ENCODE measurements at regions not wholly inside any gene's neighbourhood (a gene's known extent, or its start where the extent isn't known, plus 50 kb on each side); places are given as distances from the start of the nearest gene placed in this dataset.
"Not testable (repeated sequence)": the region's sequence is repeated elsewhere in the genome, so short reads cannot be mapped to it uniquely, and the experiment has no call there.

DNA sequence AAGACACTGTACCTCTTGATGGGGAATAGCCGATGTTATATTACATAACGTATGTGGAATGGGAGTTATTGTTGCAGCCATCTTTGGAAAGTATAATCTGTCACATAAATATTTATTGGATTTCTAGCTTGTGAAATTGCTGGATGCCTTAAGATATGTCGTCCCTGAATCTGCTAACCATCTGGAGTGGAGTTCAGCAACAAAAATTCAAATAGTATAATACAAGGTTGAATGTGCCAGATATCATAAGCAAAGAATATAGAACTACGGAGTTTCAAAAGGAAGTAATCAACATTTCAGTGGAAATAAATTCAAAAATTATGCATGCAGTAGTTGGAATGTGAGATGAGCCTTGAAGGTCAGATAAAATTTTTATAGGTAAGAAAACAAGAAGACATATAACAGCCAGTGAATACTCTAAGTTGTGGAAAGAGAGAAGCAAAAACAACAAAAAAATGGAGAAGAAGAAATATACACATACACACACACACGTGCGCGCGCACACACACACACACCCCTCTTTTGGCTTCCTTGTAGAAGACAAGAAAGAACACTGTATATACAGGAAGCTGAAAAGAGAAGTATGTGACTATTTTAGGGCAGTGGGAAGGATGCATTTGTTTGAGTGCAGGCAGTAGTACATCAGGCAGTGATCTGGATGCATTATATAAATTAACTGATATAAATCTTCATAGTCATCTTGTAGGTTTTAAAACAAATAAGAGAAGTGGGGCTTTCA, 516.7 kb downstream of the KCNT2 start:
- DNase-seq (ENCODE audit: extremely low read depth, low read depth) = no peak

DNA sequence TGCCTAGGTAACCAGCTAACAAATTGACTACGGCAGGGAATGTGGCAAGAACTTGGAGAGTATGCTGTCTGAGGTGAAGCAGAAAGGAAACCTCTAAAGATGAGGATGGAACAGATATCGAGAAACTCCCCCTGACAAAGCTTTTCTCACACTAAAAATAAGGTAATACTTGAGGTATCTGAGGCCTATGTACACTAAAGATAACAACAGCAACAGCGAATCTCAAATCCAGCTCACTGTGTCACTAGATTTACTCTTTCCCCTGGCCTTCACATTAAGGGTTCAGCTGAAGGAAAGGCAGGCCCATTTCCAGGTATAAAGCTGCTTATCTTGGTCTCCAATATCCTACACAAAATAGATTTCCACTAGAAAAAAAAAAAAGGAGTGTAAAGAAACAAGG, 518.0 kb downstream of the KCNT2 start:
- DNase-seq (ENCODE audit: extremely low read depth, low read depth) = no peak

DNA sequence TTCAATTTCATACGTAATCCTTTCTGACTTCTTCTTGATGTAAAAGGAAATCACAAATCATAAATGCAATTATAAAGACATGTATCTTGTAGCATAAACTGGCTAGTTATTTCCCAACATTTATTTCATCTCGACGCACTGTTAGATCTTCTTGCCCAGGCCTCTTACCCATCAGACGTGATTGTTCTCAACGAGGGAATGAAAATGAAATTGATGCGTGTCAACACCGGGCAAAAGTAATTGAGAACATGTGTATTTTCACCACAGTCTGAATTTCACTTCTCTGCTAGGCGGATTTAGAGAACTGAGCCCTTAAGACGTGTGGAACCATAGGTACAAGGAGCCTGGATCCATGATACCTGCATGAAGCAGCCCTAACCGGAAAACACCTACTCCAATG, 519.7 kb downstream of the KCNT2 start:
- DNase-seq (ENCODE audit: extremely low read depth, low read depth) = no peak

DNA sequence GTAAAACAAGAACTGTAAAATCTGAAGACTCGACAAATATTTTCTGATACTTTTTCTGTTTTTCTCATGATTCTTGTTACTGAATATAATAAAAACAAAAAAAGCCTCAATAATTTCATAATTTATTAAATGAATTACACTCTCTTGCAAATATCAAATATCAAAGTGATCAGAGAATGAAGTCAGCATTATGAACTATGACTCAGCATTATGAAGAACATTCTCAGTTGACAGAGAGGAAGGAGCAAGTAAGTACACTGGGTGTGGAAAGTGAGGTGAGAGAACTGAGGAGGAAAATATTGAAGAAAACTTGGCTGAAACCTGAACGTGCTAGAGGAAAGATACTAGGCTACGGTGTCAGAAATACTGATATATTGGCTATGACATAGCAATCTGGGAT, 529.5 kb downstream of the KCNT2 start:
- DNase-seq (ENCODE audit: extremely low read depth, low read depth) = peak; percentile 76

DNA sequence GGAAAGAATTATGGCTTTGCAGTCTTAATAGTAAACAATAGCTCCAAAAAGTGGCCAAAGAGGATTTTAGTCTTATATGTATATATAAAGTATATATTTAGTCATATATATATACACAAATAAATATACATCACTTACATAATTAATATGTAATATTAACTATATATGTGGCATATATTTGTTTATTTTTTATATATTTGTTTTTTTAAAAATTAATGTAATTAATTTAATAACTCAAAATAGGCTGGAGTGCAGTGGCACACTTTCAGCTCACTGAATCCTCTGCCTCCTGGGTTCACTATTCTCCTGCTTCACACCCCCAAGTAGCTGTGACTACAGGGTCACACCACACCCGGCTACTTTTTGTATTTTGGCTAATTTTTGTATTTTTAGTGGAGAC, 532.6 kb downstream of the KCNT2 start:
- DNase-seq (ENCODE audit: extremely low read depth, low read depth) = no peak

DNA sequence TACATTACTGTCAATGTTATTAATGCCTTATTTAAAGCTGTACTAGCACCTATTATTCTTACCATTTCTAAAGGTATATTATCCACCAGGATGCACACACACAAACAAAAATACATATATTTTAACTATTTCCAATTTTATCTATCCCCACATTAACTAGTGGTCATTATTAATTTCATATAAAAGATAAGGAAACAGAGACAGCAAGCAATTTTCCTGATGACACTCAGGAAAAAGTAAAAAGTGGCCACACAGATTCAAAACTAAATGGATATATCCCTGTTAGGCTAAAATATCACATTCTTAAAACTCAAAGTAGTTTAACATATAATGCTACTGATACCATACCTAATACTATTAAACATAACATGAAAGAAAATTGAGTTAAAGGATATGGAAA, 534.1 kb downstream of the KCNT2 start:
- DNase-seq (ENCODE audit: extremely low read depth, low read depth) = no peak

DNA sequence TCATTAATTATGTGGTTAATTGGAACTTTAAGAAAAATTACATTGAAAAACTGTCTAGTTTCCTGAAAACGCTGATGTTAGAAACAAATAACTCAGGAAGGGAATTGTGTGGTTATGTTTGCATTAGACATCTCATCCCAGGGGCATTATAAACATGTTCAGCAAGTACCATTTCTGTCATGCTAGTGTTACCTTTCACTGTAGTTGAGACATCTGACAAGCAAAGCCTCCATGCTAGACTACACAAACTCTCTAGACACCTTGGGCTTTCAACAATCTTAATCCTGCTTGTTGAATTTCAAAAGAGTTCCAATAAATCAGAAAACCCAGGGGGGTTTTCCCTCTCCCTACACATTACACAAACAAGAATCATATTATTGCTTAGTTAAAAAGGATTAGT, 536.8 kb downstream of the KCNT2 start:
- DNase-seq (ENCODE audit: extremely low read depth, low read depth) = peak; percentile 85

DNA sequence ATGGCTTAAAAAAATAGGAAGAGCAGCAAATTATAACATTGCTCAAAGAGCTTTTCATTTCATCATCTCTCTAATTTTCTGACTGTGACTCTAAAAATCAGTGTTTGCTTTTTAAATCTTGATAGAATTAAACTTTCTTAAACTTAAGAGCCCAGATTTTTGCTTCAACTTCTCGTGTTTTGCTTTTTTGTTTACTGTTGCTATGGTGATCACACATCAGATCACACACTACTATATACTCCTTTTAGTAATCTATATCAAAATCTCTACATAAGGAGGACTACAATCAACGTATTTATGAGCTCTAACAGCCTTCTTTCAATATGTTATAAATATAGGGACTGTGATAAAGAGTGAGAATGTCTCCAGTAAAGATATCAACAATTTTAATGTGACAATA, 537.3 kb downstream of the KCNT2 start:
- DNase-seq (ENCODE audit: extremely low read depth, low read depth) = peak; percentile 21

DNA sequence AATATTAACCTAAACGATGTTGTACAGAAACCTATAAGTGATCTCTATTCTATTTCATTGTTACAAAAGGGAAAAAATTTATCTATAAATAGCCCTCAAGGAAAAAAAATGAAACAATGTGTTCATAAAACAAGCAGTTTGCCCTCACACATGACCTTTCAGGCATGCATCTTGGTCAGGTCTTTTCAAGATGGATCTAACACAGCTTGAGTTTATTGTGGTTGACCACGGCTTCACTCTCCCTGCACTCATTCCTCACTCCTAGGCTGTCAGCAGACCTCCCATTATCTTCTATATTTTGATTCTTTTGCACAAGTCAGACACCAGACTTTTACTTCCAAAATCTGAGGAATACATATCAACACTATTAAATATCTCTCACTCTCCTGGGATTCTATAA, 544.3 kb downstream of the KCNT2 start:
- no peak for DNase-seq (ENCODE audit: extremely low read depth, low read depth)

DNA sequence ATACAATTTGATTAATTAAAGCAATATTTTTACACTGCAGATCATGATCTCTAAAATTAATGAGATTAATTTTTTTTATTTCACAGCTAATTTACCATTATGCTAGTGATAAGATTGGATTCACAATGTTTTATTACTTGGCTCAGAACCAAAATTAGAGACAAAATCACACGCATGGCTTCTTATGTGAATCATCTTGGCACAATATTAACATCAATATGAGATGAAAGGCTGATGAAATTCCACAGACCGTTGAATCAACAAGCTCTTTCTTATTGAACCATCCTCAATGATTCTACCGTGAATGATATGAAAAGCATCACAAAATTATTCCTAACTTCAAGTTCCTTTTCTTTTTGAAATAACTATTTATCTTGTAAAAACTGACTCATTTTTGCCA, 544.9 kb downstream of the KCNT2 start:
- DNase-seq (ENCODE audit: extremely low read depth, low read depth) = peak; percentile 85

DNA sequence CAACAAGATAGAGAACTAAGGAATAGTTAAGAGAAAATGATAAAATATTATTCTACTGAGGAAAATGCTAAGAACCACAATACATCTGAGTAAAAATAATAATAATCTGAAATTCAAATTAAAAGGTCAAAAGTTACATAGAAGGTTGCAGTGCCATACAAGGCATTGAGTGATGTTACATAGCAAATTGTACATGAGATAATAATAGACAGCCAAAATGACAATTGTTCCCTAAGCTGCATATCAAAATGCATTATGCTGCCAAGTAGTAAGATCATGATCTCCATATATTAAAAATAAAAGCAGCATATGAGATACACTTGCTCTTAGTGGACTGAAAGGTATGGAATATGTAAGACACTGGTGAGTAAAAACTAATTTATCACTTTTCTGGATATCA, 547.7 kb downstream of the KCNT2 start:
- DNase-seq (ENCODE audit: extremely low read depth, low read depth) = no peak

DNA sequence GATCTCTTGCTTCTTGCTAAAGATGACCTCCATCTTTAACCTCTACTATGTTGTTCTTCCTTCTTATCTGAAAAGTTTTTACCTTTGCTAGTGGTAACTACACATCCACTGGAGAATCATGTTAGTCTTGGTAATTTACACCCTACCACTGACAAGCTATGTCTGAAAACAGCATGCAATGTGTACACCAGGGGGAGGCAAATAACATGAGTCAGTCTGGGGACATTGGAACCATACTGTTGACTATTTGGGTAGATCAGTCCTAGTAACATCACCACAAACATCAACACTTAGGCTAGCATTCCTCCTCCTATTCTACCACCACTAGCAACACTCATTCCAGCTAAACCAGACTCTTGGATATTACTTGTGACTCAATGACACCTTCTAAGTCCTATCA, 549.0 kb downstream of the KCNT2 start:
- no peak for DNase-seq (ENCODE audit: extremely low read depth, low read depth)

DNA sequence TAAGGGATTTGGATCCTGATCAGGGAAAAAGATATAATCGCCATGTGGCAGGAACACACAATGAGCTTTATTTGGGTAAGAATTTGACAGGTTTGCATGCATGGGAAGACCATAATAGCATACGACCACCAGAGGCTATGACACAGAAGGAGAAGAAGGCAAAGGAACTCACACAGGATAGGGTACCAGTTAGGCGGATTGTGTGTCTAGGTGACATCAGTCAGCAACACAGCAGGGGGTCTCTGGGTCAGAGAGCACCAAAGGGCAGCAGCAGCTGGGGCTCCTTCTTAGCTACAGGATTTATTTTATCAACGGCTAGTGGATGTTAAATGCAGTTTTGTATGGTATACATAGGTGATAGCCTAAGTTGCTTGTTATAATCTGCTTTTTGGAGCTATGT, 551.3 kb downstream of the KCNT2 start:
- no peak for DNase-seq (ENCODE audit: extremely low read depth, low read depth)

DNA sequence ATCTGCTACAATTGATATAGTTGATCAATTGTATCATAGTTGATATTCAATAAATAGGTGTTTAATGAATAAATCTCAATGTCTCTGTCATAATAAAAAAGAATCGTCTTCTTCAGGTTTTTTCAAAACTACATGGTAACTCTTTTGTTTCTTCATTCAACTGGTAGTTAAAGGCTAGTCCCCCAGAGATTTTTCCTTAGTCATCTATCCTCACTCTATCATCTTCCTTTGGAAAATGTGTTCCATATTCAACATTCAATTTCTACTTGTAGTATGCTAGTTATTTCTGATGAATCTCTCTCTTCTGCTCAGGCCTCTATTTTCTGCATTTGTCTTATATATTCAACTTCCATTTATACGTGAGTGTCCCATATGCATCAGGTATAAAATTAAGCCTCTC, 558.8 kb downstream of the KCNT2 start:
- no peak for DNase-seq (ENCODE audit: extremely low read depth, low read depth)

DNA sequence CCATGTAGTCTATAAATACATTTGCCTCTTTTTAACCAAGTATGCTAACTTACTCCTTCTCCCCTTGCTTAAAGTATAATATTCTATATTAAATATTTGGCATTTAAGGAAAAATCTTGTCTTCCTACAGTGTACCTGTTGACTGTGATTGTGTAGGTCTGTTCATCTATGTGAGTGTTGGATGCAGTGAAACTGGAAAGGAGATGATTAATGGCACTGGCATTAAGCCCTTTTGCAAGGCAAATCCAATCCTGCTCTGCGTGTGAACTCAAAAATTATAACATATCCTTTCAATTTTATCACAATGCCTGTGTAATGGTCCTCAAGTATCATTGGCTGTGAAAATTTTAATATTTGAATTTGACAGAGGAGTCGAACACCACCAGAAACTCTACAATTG, 565.0 kb downstream of the KCNT2 start:
- no peak for DNase-seq (ENCODE audit: extremely low read depth, low read depth)

DNA sequence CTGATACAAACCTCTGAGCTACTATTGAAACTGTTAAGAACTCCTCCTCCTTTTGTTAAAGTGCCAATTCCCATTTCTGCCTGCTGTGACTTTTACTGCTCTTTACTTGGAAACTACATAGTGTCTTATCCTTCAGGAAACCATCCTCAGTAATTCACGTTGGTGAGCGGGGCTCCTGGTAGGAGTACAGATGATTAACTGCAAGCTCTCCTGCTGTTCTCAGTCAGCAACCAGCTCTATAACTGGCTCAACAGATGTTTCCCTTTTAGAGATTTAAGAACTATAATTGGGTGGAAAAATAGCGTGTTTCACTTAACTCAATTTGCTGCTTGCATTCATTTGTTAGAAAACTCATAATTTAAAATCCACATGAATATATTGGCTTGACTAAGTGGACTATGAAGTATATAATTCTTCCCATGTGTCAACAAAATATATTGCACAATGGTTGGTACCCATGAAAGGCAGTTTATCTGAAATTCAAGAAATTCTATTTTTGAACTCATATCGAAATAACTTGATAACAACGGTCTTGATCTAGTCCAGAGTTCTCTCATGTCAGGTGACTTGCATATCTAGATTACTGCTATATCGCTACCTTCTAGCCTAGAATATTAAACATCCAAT, 574.0 kb downstream of the KCNT2 start:
- DNase-seq (ENCODE audit: extremely low read depth, low read depth) = no peak

DNA sequence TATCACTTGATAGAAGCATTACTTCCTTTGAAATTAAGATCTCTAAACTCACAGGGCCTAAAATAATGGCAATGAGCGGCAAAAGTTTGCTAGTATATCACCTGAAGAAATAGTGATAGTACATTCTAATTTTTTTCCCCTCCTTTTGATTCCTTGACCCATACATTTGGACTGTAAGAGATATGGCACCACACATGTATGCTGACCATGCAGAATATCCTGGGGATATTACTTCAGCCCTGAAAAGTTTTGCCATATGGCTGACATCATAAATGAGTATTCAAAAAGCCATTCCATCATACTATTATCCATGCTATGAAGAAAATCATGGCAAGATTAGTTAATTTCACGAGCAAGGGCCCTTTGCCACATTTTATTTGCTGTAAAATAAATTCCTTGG, 576.9 kb downstream of the KCNT2 start:
- not testable (repeated sequence) for DNase-seq (ENCODE audit: extremely low read depth, low read depth)

DNA sequence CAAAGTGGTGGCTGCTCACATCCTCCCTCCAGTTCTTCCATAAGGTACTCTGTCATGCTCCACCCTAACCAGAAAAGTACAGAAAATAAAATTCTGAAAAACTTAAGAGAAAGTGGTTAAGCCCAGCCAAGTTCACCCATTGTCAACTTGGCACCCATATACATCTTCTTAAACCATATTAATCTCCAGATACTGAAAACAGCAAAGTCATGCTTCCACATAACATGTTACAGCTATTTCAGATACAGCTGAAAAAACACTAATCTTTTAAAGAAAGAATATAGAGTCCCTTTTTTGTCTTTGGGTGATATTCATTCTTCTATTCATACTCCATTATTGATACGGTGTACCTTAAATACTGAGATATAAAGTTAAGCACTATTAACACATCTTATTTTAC, 577.8 kb downstream of the KCNT2 start:
- DNase-seq (ENCODE audit: extremely low read depth, low read depth) = no peak

DNA sequence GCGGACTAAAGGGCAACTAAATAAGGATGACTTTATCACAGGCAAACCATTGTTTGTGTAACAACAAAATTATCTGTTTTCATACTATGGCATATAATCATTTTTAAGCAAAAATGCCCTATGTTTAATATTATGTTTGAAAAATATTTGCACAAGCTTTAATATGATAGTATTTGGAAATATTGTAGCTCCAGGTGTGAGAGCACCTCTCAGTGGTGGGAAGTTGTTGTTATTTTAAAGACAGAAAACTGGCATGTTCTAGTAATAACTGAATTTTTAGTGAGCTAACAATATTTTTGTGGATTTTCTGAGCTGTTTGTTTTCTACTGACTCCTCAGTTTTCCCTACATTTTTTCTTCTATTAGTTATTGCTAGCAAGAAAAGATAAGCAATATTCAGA, 578.8 kb downstream of the KCNT2 start:
- DNase-seq (ENCODE audit: extremely low read depth, low read depth) = no peak

DNA sequence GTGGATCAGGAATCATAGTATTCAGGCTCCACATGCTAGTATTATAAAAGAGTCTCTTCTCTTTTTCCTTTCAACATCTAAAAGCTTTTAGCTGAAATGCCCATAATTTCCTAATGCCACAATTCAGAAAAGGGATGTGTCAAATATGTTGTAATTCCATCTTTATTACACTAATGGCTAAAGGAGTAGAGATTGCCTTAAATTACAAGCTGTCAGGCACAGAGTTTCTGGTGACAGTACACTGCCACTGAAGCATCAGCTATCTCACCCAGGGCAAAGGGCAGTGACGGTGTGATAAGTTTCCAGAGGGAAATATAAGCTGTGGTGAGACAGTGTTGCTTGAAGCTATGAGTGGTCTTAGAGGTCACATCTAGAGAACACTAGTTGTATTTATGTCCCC, 581.1 kb downstream of the KCNT2 start:
- DNase-seq (ENCODE audit: extremely low read depth, low read depth) = no peak

DNA sequence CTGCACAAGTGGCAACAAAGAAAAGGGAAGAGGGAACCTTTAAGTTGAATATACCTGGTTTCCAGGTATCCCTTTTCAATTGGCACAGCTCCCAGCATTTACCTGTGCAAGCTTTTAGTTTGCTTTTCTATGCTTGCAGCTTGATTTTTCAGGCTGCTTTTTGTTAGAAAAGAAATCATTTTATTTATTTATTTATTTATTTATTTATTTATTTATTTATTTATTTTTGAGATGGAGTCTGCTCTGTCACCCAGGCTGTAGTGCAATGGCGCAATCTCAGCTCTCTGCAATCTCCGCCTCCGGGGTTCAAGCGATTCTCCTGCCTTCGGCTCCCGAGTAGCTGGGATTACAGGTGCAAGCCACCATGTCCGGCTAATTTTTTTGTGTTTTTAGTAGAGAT, 587.1 kb downstream of the KCNT2 start:
- DNase-seq (ENCODE audit: extremely low read depth, low read depth) = not testable (repeated sequence)

DNA sequence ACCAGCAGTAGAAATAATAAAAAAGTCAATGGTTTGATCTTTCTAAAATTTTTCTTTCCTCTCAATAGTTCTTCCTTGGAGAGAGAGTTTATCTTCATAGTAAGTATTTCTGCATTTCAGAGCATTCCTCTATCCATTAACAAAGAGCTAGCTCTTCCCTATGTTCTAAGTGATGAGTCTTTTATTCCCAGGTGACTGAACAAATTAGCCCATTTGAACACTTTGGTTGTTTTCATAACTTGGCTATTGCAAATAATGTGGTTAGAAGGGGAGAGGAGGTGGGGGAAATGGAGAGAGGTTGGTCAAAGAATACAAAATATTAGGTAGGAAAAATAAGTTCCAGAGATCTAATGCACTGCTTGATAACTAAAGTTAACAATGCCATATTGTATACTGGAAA, 598.9 kb downstream of the KCNT2 start:
- DNase-seq (ENCODE audit: extremely low read depth, low read depth) = no peak

DNA sequence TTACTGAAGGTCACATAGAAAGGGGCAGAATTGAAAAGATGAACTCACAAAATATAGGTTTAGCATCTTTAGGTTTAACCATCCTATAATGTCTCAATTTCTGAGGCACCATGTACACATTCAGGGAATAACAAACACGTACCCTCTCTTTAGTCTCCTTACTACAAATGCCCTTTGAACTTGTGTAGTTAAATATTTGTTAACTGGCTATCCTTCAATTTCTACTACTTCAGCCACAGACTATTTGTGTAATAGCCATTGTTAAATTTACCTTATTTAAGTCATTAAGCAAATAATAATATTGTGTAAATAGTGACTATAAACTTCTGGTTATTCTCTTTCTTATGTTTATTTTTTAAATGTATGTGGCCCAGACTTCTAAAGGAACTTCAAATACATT, 600.5 kb downstream of the KCNT2 start:
- DNase-seq (ENCODE audit: extremely low read depth, low read depth) = no peak
